Neural crest cell (in vitro differentiated cells): ENCODE measurements at regions not wholly inside any gene's neighbourhood (a gene's known extent, or its start where the extent isn't known, plus 50 kb on each side); places are given as distances from the start of the nearest gene placed in this dataset.

Experiments used
- DNase-seq: peaks from one replicate; pipeline ENCODE4 v3.0.0; 2021; ENCODE audit warnings: low read depth, mixed read lengths, low spot score
- H3K27ac Mint-ChIP-seq: one replicate; pipeline ENCODE4 v1.8.0; 2021; ENCODE audit warnings: mild to moderate bottlenecking, mixed read lengths; ENCODE audit not compliant: unreplicated experiment
- H3K27me3 Mint-ChIP-seq: 2 replicates; pipeline ENCODE4 v1.8.0; 2021; ENCODE audit warnings: low read depth, mild to moderate bottlenecking, mixed read lengths
- H3K36me3 Mint-ChIP-seq: 2 replicates; pipeline ENCODE4 v1.8.0; 2021; ENCODE audit warnings: low read depth, mild to moderate bottlenecking, mixed read lengths
- H3K4me1 Mint-ChIP-seq: 2 replicates; pipeline ENCODE4 v1.8.0; 2021; ENCODE audit warnings: mixed read lengths
- H3K4me3 Mint-ChIP-seq: one replicate; pipeline ENCODE4 v1.8.0; 2021; ENCODE audit warnings: mild to moderate bottlenecking, mixed read lengths
- H3K9me3 Mint-ChIP-seq: 2 replicates; pipeline ENCODE4 v1.8.0; 2021; ENCODE audit warnings: mixed read lengths
- CTCF ChIP-seq: fragments of 200-600 bp; sonication (generic); conservative IDR thresholded peaks from 2 replicates; pipeline ENCODE4 v1.5.0; 2021; ENCODE audit warnings: antibody characterized with exemption, mild to moderate bottlenecking

DNA sequence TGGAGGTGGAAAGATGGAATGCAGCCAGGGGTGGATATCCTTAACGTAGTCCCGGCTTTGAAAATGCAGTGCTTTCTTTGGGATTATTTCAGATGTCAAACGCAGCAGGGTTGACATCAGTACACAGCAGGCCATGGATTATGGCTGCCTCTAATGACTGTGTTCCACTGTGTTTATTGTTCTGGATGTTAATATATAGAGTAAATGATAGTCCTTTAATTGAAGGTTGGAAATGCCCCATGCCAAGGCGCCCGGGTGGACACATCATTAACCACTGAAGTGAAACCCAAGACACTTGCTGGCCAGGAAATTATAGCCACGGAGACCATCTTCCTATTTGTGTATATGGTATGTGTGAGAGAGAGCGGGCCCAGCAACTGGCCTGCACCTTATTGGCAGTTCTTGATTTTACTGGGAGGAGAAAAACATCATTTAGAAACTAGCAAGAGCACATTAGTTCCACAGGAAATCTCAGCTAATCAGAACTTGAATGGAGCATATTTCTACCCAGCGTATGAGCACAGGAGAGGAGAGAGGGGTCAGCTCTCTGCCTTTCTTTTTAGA, 254.9 kb upstream of the RASGRP1 start:
- no peak for TF ChIP-seq CTCF
- Mint-ChIP-seq H3K36me3 (no peaks in the 10 kb centered on the region), H3K4me3 (no peak overlapping the region), H3K4me1 (peaks cover 10% of the 10 kb centered on the region), H3K27me3 (peaks cover 10% of the 10 kb centered on the region), H3K27ac (no peak overlapping the region), H3K9me3 (no peaks in the 10 kb centered on the region)
- no peak for DNase-seq

DNA sequence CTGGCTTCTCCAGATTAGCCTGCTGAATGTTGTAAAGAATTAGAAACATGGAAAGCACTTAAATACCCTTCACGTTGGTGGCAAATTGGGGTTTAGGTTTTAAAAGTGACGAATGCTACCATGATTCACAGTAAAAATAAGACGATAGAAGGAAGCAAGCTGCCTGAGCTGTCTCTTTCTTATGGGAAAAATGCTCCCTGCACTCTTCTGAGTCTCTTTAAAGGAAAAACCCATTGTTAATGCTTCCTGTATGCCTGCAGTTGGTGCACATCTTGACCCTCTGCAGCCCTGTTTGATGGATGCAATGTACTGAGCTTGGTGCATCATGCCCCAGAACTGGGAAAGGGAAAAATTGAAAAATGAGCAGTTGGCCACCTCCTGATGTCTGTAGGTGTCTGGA, 258.6 kb upstream of the RASGRP1 start:
- no peak overlapping the region for H3K27ac Mint-ChIP-seq
- TF ChIP-seq CTCF, result no peak
- H3K27me3 Mint-ChIP-seq, result peaks cover 3% of the 10 kb centered on the region
- peaks cover 9% of the 10 kb centered on the region for H3K4me1 Mint-ChIP-seq
- H3K4me3 Mint-ChIP-seq, result no peak overlapping the region
- no peaks in the 10 kb centered on the region for H3K36me3 Mint-ChIP-seq
- H3K9me3 Mint-ChIP-seq, result no peaks in the 10 kb centered on the region
- DNase-seq, result no peak

DNA sequence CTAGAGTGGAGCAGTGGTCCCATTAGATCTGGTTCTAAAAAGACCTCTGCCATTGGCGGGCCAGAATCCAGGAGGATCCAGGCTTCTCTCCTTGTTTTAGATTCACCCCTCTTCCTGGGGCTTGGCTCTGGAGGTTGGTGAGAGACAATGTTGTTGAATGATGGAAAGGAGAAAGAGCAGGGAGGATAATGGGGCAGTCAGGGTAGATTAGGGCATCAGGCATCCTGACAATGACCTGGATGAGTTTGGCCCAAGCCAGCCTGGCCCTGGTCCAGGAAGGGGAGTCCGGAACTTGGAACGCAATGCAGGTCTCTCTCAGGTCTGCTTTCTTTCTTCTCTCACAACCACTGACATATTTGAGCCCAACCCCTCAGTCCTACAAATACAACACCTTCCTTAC, 260.1 kb upstream of the RASGRP1 start:
- no peak for TF ChIP-seq CTCF
- no peak for DNase-seq
- Mint-ChIP-seq H3K27me3 (peaks cover 3% of the 10 kb centered on the region), H3K4me3 (no peak overlapping the region), H3K27ac (no peak overlapping the region), H3K9me3 (no peaks in the 10 kb centered on the region), H3K4me1 (no peaks in the 10 kb centered on the region), H3K36me3 (no peaks in the 10 kb centered on the region)

GRCh38 chr15:38826880-38827279, 262.3 kb upstream of the RASGRP1 start:
- Mint-ChIP-seq H3K4me1 (no peaks in the 10 kb centered on the region), H3K27ac (no peak overlapping the region), H3K9me3 (peaks cover 3% of the 10 kb centered on the region), H3K27me3 (peaks cover 5% of the 10 kb centered on the region), H3K4me3 (no peak overlapping the region), H3K36me3 (no peaks in the 10 kb centered on the region)
- no peak for TF ChIP-seq CTCF
- no peak for DNase-seq

DNA sequence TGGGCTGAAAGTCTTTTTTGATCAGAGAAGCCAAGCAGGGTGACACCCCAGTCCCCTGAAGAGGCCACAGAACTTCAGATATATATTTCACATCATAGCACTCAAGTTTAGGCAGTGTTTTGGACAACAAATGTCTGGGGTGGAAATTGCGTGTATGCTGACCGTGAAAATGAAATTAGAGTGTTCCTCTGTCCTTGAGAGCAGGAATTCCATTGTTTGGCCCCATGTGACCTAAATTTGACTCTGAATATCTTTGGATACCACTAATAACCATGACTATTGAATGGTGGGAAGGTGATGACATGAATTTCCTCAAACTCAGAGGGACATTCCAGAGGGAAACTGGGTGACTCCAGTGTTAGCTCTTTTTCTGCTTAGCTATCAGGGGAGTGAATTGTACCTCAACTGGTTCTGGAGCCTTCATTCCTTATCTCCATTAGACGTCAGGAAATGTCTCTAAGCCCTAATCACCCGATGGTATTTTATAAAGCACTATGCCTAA, 263.5 kb upstream of the RASGRP1 start:
- no peaks in the 10 kb centered on the region for H3K4me1 Mint-ChIP-seq
- peaks cover 5% of the 10 kb centered on the region for H3K27me3 Mint-ChIP-seq
- no peak for TF ChIP-seq CTCF
- DNase-seq, result no peak
- H3K36me3 Mint-ChIP-seq, result no peaks in the 10 kb centered on the region
- peaks cover 6% of the 10 kb centered on the region for H3K9me3 Mint-ChIP-seq
- H3K4me3 Mint-ChIP-seq, result no peak overlapping the region
- no peak overlapping the region for H3K27ac Mint-ChIP-seq
